ENCODE measurements at regions not wholly inside any gene's neighbourhood (a gene's known extent, or its start where the extent isn't known, plus 50 kb on each side); places are given as distances from the start of the nearest gene placed in this dataset.

DNA sequence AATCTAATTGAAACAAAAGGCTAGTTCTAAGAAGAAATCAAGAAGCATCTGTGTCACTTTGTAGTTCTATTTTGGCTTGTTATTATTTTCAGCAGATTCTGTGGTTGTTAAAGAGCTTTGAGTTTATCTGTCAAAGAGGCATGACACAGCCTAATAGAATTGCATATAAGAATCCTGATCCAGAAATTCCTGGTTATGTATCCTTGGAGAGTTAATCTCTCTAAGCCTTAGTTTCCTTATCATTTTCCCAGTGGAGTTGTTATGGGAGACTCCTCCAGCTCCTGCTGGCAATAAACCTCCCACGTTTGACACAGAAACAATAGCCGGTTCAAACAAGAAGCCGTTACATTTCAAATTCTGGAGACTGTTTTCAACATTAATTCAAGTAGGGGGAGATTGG lies 288.3 kb downstream of the SDHAF3 start:
- no peak for DNase-seq (ENCODE audit: low spot score)
- Histone ChIP-seq H3K9me2 (replicated peaks; ENCODE audit: insufficient read depth) (no peaks in the 10 kb centered on the region), H4K20me1 (ENCODE audit: insufficient read depth, poor library complexity, severe bottlenecking) (no peaks in the 10 kb centered on the region), H3K4me3 (no peak overlapping the region), H3K36me3 (replicated peaks; ENCODE audit: insufficient read depth, low read depth) (no peaks in the 10 kb centered on the region), H3K27me3 (no peaks in the 10 kb centered on the region), H3K9me3 (ENCODE audit: low read depth) (no peaks in the 10 kb centered on the region), H2AFZ (no peak overlapping the region), H3K4me1 (ENCODE audit: insufficient read depth) (no peaks in the 10 kb centered on the region), H3K27ac (no peak overlapping the region), H3K4me2 (no peak overlapping the region), H3K79me2 (no peaks in the 10 kb centered on the region)
- 39% methylated on average over 3 of the region's 3 CpGs for WGBS (ENCODE audit: low lambda C conversion rate, missing lambda C conversion rate)
- TF ChIP-seq, protein P1, sequence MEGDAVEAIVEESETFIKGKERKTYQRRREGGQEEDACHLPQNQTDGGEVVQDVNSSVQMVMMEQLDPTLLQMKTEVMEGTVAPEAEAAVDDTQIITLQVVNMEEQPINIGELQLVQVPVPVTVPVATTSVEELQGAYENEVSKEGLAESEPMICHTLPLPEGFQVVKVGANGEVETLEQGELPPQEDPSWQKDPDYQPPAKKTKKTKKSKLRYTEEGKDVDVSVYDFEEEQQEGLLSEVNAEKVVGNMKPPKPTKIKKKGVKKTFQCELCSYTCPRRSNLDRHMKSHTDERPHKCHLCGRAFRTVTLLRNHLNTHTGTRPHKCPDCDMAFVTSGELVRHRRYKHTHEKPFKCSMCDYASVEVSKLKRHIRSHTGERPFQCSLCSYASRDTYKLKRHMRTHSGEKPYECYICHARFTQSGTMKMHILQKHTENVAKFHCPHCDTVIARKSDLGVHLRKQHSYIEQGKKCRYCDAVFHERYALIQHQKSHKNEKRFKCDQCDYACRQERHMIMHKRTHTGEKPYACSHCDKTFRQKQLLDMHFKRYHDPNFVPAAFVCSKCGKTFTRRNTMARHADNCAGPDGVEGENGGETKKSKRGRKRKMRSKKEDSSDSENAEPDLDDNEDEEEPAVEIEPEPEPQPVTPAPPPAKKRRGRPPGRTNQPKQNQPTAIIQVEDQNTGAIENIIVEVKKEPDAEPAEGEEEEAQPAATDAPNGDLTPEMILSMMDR (IDR thresholded peaks at IDR 0.05; ENCODE audit: poor library complexity): no peak
- TF ChIP-seq EZH2 (IDR thresholded peaks at IDR 0.05; ENCODE audit: borderline replicate concordance) (no peak), EZH2phosphoT487 (IDR thresholded peaks at IDR 0.05; ENCODE audit: low read depth, severe bottlenecking, unreplicated experiment) (no peak)

DNA sequence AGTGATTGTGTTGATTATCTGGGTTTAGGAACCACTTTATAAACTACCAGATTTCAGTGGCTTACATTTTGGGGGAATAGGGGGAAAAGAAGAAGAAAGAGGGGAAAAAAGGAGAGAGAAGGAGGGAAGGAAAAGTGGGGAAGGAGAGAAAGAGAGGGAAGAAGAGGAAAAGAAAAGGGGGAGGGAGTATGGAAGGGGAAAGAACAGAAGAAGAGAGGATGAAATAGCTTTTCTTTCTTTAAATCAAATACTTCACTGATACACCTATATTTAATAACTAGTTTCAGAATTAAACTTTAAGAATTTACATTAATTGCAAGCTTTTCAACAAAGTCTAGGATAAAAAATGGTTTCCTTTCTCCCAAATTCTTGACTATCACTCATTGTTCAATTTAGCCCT lies 289.6 kb downstream of the SDHAF3 start:
- H3K79me2 ChIP-seq: no peaks in the 10 kb centered on the region
- H3K9me2 ChIP-seq (replicated peaks; ENCODE audit: insufficient read depth): no peaks in the 10 kb centered on the region
- H3K9me3 ChIP-seq (ENCODE audit: low read depth): no peaks in the 10 kb centered on the region
- H3K27me3 ChIP-seq: no peaks in the 10 kb centered on the region
- H3K27ac ChIP-seq: no peak overlapping the region
- no peaks in the 10 kb centered on the region for H3K4me1 ChIP-seq (ENCODE audit: insufficient read depth)
- no peak overlapping the region for H3K4me3 ChIP-seq
- TF ChIP-seq, protein P1 (IDR thresholded peaks at IDR 0.05; ENCODE audit: poor library complexity): no peak
- no peak for TF ChIP-seq EZH2 (IDR thresholded peaks at IDR 0.05; ENCODE audit: borderline replicate concordance)
- no peak for TF ChIP-seq EZH2phosphoT487 (IDR thresholded peaks at IDR 0.05; ENCODE audit: low read depth, severe bottlenecking, unreplicated experiment)
- no peaks in the 10 kb centered on the region for H3K36me3 ChIP-seq (replicated peaks; ENCODE audit: insufficient read depth, low read depth)
- no peaks in the 10 kb centered on the region for H4K20me1 ChIP-seq (ENCODE audit: insufficient read depth, poor library complexity, severe bottlenecking)
- H2AFZ ChIP-seq: no peak overlapping the region
- no peak for DNase-seq (ENCODE audit: low spot score)
- H3K4me2 ChIP-seq: no peak overlapping the region

GRCh38 chr7:97409346-97409745 lies 291.8 kb downstream of the SDHAF3 start:
- Histone ChIP-seq H2AFZ (no peak overlapping the region), H3K27ac (no peak overlapping the region), H3K4me3 (no peak overlapping the region), H4K20me1 (ENCODE audit: insufficient read depth, poor library complexity, severe bottlenecking) (no peaks in the 10 kb centered on the region), H3K4me1 (ENCODE audit: insufficient read depth) (no peaks in the 10 kb centered on the region), H3K9me2 (replicated peaks; ENCODE audit: insufficient read depth) (no peaks in the 10 kb centered on the region), H3K79me2 (no peaks in the 10 kb centered on the region), H3K27me3 (no peaks in the 10 kb centered on the region), H3K36me3 (replicated peaks; ENCODE audit: insufficient read depth, low read depth) (no peaks in the 10 kb centered on the region), H3K9me3 (ENCODE audit: low read depth) (no peaks in the 10 kb centered on the region), H3K4me2 (no peak overlapping the region)
- DNase-seq (ENCODE audit: low spot score): no peak
- WGBS (ENCODE audit: low lambda C conversion rate, missing lambda C conversion rate): 91% methylated on average over 2 of the region's 2 CpGs
- TF ChIP-seq, protein P1 (IDR thresholded peaks at IDR 0.05; ENCODE audit: poor library complexity): no peak
- no peak for TF ChIP-seq EZH2phosphoT487 (IDR thresholded peaks at IDR 0.05; ENCODE audit: low read depth, severe bottlenecking, unreplicated experiment)
- TF ChIP-seq EZH2 (IDR thresholded peaks at IDR 0.05; ENCODE audit: borderline replicate concordance): no peak

DNA sequence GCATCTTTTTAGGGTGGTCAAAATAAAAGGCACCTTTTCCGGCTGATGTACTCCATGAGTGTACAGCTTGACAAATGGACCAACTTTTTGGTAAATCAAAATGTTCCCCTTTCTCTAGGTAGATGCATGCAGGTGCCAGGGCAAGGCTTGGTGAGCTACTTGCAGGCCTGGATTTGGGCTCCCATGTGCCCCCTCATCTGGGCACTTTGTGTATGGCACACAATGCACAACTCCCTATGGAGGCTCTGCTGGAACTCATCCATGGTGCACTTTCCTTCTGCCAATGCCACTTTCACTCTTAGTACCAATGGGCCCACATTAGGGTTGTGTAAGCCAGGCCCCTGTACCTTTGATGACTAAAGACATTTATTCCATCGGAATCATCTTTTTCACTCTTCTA lies 300.8 kb downstream of the SDHAF3 start:
- no peak for DNase-seq (ENCODE audit: low spot score)
- Histone ChIP-seq H3K27me3 (no peaks in the 10 kb centered on the region), H3K9me2 (replicated peaks; ENCODE audit: insufficient read depth) (no peaks in the 10 kb centered on the region), H3K79me2 (no peaks in the 10 kb centered on the region), H3K4me3 (no peak overlapping the region), H3K4me2 (no peak overlapping the region), H4K20me1 (ENCODE audit: insufficient read depth, poor library complexity, severe bottlenecking) (no peaks in the 10 kb centered on the region), H2AFZ (no peak overlapping the region), H3K9me3 (ENCODE audit: low read depth) (no peaks in the 10 kb centered on the region), H3K27ac (no peak overlapping the region), H3K36me3 (replicated peaks; ENCODE audit: insufficient read depth, low read depth) (no peaks in the 10 kb centered on the region), H3K4me1 (ENCODE audit: insufficient read depth) (no peaks in the 10 kb centered on the region)
- TF ChIP-seq EZH2 (IDR thresholded peaks at IDR 0.05; ENCODE audit: borderline replicate concordance) (no peak), EZH2phosphoT487 (IDR thresholded peaks at IDR 0.05; ENCODE audit: low read depth, severe bottlenecking, unreplicated experiment) (no peak)
- TF ChIP-seq, protein P1 (IDR thresholded peaks at IDR 0.05; ENCODE audit: poor library complexity): no peak
- 92% methylated on average over 2 of the region's 2 CpGs for WGBS (ENCODE audit: low lambda C conversion rate, missing lambda C conversion rate)

Data from hepatocyte (in vitro differentiated cells).